Caco-2 (cell line): ENCODE measurements at regions not wholly inside any gene's neighbourhood (a gene's known extent, or its start where the extent isn't known, plus 50 kb on each side); places are given as distances from the start of the nearest gene placed in this dataset.

Experiments
- BruUV-seq: library from RNA; stranded (reverse); fragments of 400-500 nt; replicated peaks from 2 replicates; lab custom pipeline; 2021; lab: Mats Ljungman, UMichigan
- CTCF ChIA-PET: fragments of 300-600 bp; sonication (Branson Sonifier 250); formaldehyde crosslinking; loops from one replicate; lab custom pipeline; 2022; ENCODE audit warnings: antibody characterized with exemption; lab: Charles Lee
- POLR2A ChIA-PET: fragments of 300-600 bp; sonication (Branson Sonifier 250); formaldehyde crosslinking; loops from one replicate; lab custom pipeline; 2022; ENCODE audit warnings: antibody characterized with exemption; lab: Charles Lee
- DNase-seq, 2 experiments: peaks; one replicate each; pipeline versions ENCODE4 v3.0.0 to v3.0.0-alpha.2; 2020 to 2022
- H3K27me3 ChIP-seq: replicated peaks from 2 replicates; pipeline ENCODE4 v1.6.0; 2011; ENCODE audit warnings: low read length; ENCODE audit not compliant: control insufficient read depth, insufficient read depth
- H3K36me3 ChIP-seq: 2 replicates; pipeline ENCODE4 v1.5.1; 2011; ENCODE audit warnings: low read length; ENCODE audit not compliant: control insufficient read depth, insufficient read depth
- H3K4me1 ChIP-seq: fragments of 250-450 bp; sonication (Bioruptor Pico); 2 replicates; pipeline ENCODE4 v1.5.1; 2020; ENCODE audit warnings: mild to moderate bottlenecking
- H3K4me3 ChIP-seq: 2 replicates; pipeline ENCODE4 v1.5.1; 2011; ENCODE audit warnings: low read depth, mild to moderate bottlenecking, control low read depth, low read length
- H3K9me3 ChIP-seq: fragments of 250-450 bp; sonication (Bioruptor Pico); 2 replicates; pipeline ENCODE4 v1.5.1; 2020; ENCODE audit warnings: mild to moderate bottlenecking, moderate library complexity
- H3K27ac Mint-ChIP-seq: one replicate; pipeline ENCODE4 v1.8.0; 2022; ENCODE audit warnings: mixed read lengths; ENCODE audit not compliant: unreplicated experiment
- H3K27me3 Mint-ChIP-seq: one replicate; pipeline ENCODE4 v1.8.0; 2022; ENCODE audit warnings: mixed read lengths; ENCODE audit not compliant: insufficient read depth, unreplicated experiment
- H3K36me3 Mint-ChIP-seq: one replicate; pipeline ENCODE4 v1.8.0; 2022; ENCODE audit warnings: mild to moderate bottlenecking, mixed read lengths; ENCODE audit not compliant: insufficient read depth, unreplicated experiment
- H3K4me1 Mint-ChIP-seq: one replicate; pipeline ENCODE4 v1.8.0; 2022; ENCODE audit warnings: low read depth, mixed read lengths; ENCODE audit not compliant: unreplicated experiment
- H3K4me3 Mint-ChIP-seq: one replicate; pipeline ENCODE4 v1.8.0; 2022; ENCODE audit warnings: mild to moderate bottlenecking, moderate library complexity, mixed read lengths; ENCODE audit not compliant: unreplicated experiment
- H3K9me3 Mint-ChIP-seq: one replicate; pipeline ENCODE4 v1.8.0; 2022; ENCODE audit warnings: mixed read lengths; ENCODE audit not compliant: unreplicated experiment
- intact Hi-C: fragments of 100-400 bp; cut with micrococcal nuclease; formaldehyde crosslinking; loops from one replicate; pipeline ENCODE4 v1.10.0; 2022; ENCODE audit not compliant: unreplicated experiment
- TF ChIP-seq, protein P1 (sequence below), 2 experiments: fragments of 200-600 bp in 1 of 2; IDR thresholded peaks; 1 replicate in 1 of 2; 2 replicates in 1 of 2; pipeline versions ENCODE4 v1.5.1 to v1.8.0; 2011 to 2022; ENCODE audit warnings: antibody characterized with exemption in 1 of 2, control low read depth in 1 of 2, inconsistent platforms in 1 of 2, low read depth in 1 of 2, low read length in 1 of 2, mild to moderate bottlenecking in 1 of 2, moderate library complexity in 1 of 2; ENCODE audit not compliant: insufficient read depth in 1 of 2, severe bottlenecking in 1 of 2, unreplicated experiment in 1 of 2

- H3K4me3 ChIP-seq, result no peak overlapping the region
- H3K27me3 Mint-ChIP-seq, result peaks cover 3% of the 10 kb centered on the region
- no peak for DNase-seq
- no peaks in the 10 kb centered on the region for H3K36me3 Mint-ChIP-seq
- CTCF ChIA-PET, result no interaction called here
- BruUV-seq, result no TSS peak
- no peaks in the 10 kb centered on the region for H3K27me3 ChIP-seq
- intact Hi-C loops, result no loop called here
- POLR2A ChIA-PET, result no interaction called here
- no peaks in the 10 kb centered on the region for H3K4me1 ChIP-seq
- TF ChIP-seq, protein P1, sequence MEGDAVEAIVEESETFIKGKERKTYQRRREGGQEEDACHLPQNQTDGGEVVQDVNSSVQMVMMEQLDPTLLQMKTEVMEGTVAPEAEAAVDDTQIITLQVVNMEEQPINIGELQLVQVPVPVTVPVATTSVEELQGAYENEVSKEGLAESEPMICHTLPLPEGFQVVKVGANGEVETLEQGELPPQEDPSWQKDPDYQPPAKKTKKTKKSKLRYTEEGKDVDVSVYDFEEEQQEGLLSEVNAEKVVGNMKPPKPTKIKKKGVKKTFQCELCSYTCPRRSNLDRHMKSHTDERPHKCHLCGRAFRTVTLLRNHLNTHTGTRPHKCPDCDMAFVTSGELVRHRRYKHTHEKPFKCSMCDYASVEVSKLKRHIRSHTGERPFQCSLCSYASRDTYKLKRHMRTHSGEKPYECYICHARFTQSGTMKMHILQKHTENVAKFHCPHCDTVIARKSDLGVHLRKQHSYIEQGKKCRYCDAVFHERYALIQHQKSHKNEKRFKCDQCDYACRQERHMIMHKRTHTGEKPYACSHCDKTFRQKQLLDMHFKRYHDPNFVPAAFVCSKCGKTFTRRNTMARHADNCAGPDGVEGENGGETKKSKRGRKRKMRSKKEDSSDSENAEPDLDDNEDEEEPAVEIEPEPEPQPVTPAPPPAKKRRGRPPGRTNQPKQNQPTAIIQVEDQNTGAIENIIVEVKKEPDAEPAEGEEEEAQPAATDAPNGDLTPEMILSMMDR (IDR thresholded peaks at IDR 0.05; ENCODE audit: insufficient read depth in 1 of 2, low read depth in 1 of 2, low read length in 1 of 2, severe bottlenecking in 1 of 2, unreplicated experiment in 1 of 2), result no peak
- H3K9me3 ChIP-seq, result peaks cover 23% of the 10 kb centered on the region; the same call in 1 of the 2 replicates
- H3K4me1 Mint-ChIP-seq, result no peaks in the 10 kb centered on the region
- no peaks in the 10 kb centered on the region for H3K36me3 ChIP-seq
- H3K4me3 Mint-ChIP-seq, result no peak overlapping the region
- H3K9me3 Mint-ChIP-seq, result peaks cover 64% of the 10 kb centered on the region
- H3K27ac Mint-ChIP-seq, result no peak overlapping the region
These were observed 638.4 kb downstream of the ACTR3B start for GRCh38 chr7:153397906-153398305.

DNA sequence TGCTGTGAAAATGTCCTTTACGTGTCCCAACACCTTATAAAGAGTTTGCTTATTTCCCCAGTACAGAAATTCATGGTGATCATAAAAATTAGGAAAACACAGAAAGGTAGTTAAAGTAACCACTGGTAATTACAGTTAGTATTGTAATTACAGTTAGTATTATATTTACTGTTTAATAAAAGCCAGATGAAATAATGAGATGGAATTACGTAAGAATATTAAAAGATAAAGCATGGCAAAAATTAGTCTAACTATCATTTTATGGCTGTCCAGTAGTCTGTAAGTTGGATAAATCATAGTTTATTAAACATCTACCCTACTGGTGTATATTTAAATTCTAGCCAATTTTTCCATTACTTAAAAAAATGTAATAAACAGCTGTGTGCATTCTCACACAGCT lies 638.8 kb downstream of the ACTR3B start:
- no peak overlapping the region for H3K27ac Mint-ChIP-seq
- DNase-seq, result no peak
- ChIA-PET CTCF (no interaction called here), POLR2A (no interaction called here)
- intact Hi-C loops, result no loop called here
- Histone ChIP-seq H3K9me3 (peaks cover 20% of the 10 kb centered on the region; the same call in 1 of the 2 replicates), H3K36me3 (no peaks in the 10 kb centered on the region), H3K4me1 (no peaks in the 10 kb centered on the region), H3K27me3 (no peaks in the 10 kb centered on the region), H3K4me3 (no peak overlapping the region)
- H3K9me3 Mint-ChIP-seq, result peaks cover 60% of the 10 kb centered on the region
- H3K36me3 Mint-ChIP-seq, result no peaks in the 10 kb centered on the region
- H3K27me3 Mint-ChIP-seq, result peaks cover 3% of the 10 kb centered on the region
- no peak overlapping the region for H3K4me3 Mint-ChIP-seq
- no peaks in the 10 kb centered on the region for H3K4me1 Mint-ChIP-seq
- BruUV-seq, result no TSS peak
- TF ChIP-seq, protein P1 (IDR thresholded peaks at IDR 0.05; ENCODE audit: insufficient read depth in 1 of 2, low read depth in 1 of 2, low read length in 1 of 2, severe bottlenecking in 1 of 2, unreplicated experiment in 1 of 2), result no peak

DNA sequence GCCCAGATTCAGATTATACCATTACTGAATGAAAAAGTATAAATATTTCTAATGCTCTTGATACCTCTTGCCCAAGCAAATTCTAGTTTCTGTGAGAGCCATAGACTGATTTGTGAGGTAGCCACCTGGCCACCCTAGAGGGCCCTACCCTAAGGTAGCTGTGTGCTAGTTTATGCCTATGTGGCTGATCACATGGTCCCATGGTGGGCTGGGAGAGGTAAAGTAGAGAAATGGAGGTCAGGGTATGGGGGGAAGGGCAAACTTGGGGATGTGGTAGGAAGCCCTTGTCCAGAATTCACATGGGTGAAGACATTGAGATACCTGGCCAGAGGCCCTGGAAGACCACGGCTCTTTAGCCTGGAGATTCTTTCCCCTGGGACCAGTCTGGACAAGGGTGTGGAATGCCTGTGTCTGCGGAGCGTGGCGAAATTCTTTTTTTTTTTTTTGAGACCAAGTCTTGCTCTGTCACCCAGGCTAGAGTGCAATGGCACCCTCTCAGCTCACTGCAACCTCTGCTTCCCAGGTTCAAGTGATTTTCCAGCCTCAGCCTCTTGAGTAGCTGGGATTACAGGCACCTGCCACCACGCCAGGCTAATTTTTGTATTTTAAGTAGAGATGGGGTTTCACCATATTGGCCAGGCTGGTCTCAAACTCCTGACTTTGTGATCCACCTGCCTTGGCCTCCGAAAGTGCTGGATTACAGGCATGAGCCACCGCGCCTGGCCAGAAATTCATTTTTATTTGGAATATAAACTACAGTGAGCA lies 639.4 kb downstream of the ACTR3B start:
- H3K27ac Mint-ChIP-seq, result no peak overlapping the region
- no peak overlapping the region for H3K4me3 Mint-ChIP-seq
- peaks cover 3% of the 10 kb centered on the region for H3K27me3 Mint-ChIP-seq
- TF ChIP-seq, protein P1 (IDR thresholded peaks at IDR 0.05; ENCODE audit: insufficient read depth in 1 of 2, low read depth in 1 of 2, low read length in 1 of 2, severe bottlenecking in 1 of 2, unreplicated experiment in 1 of 2), result no peak
- ChIA-PET POLR2A (no interaction called here), CTCF (no interaction called here)
- Histone ChIP-seq H3K9me3 (peaks cover 14% of the 10 kb centered on the region; the same call in 1 of the 2 replicates), H3K27me3 (no peaks in the 10 kb centered on the region), H3K36me3 (no peaks in the 10 kb centered on the region), H3K4me1 (no peaks in the 10 kb centered on the region), H3K4me3 (no peak overlapping the region)
- H3K36me3 Mint-ChIP-seq, result no peaks in the 10 kb centered on the region
- H3K4me1 Mint-ChIP-seq, result no peaks in the 10 kb centered on the region
- intact Hi-C loops, result no loop called here
- no peak for DNase-seq
- peaks cover 54% of the 10 kb centered on the region for H3K9me3 Mint-ChIP-seq
- BruUV-seq, result no TSS peak
